H9 (cell line): ENCODE measurements at regions not wholly inside any gene's neighbourhood (a gene's known extent, or its start where the extent isn't known, plus 50 kb on each side); places are given as distances from the start of the nearest gene placed in this dataset.
"Not testable (repeated sequence)": the region's sequence is repeated elsewhere in the genome, so short reads cannot be mapped to it uniquely, and the experiment has no call there.

Experiments used
- DNase-seq: peaks from one replicate; pipeline ENCODE4 v3.0.0-alpha.2; 2017
- H2AFZ ChIP-seq: one replicate; pipeline ENCODE4 v1.6.1; 2013; ENCODE audit warnings: mild to moderate bottlenecking, low read length, control low read depth, moderate library complexity
- H2AK5ac ChIP-seq: 2 replicates; pipeline ENCODE4 v1.6.1; 2013; ENCODE audit warnings: low read length, control low read depth, mixed read lengths; ENCODE audit not compliant: insufficient read length
- H2BK120ac ChIP-seq: one replicate; pipeline ENCODE4 v1.6.1; 2013; ENCODE audit warnings: low read depth, mild to moderate bottlenecking, low read length, control low read depth, inconsistent platforms; ENCODE audit not compliant: poor library complexity, severe bottlenecking
- H2BK12ac ChIP-seq: 2 replicates; pipeline ENCODE4 v1.6.1; 2013; ENCODE audit warnings: low read length, control low read depth, mixed read lengths, low read depth; ENCODE audit not compliant: insufficient read length
- H2BK15ac ChIP-seq: 2 replicates; pipeline ENCODE4 v1.6.1; 2013; ENCODE audit warnings: low read depth, low read length, control low read depth
- H2BK20ac ChIP-seq: one replicate; pipeline ENCODE4 v1.6.1; 2013; ENCODE audit warnings: low read depth, mild to moderate bottlenecking, low read length, control low read depth, inconsistent platforms; ENCODE audit not compliant: poor library complexity, severe bottlenecking
- H2BK5ac ChIP-seq: 2 replicates; pipeline ENCODE4 v1.6.1; 2013; ENCODE audit warnings: low read length, control low read depth, mixed read lengths; ENCODE audit not compliant: insufficient read length
- H3K14ac ChIP-seq: 2 replicates; pipeline ENCODE4 v1.6.1; 2013; ENCODE audit warnings: low read length, control low read depth; ENCODE audit not compliant: insufficient read depth
- H3K18ac ChIP-seq: 2 replicates; pipeline ENCODE4 v1.6.1; 2013; ENCODE audit warnings: low read depth, mild to moderate bottlenecking, mixed read lengths, low read length, control low read depth; ENCODE audit not compliant: insufficient read length
- H3K23ac ChIP-seq: 2 replicates; pipeline ENCODE4 v1.6.1; 2013; ENCODE audit warnings: low read length, control low read depth, mixed read lengths, low read depth; ENCODE audit not compliant: insufficient read length
- H3K23me2 ChIP-seq: 2 replicates; pipeline ENCODE4 v1.6.1; 2013; ENCODE audit warnings: low read depth, mild to moderate bottlenecking, mixed read lengths, low read length, control low read depth; ENCODE audit not compliant: insufficient read length, poor library complexity, severe bottlenecking
- H3K27ac ChIP-seq: 2 replicates; pipeline ENCODE4 v1.5.1; 2013; ENCODE audit warnings: low read length, control low read depth, mixed read lengths, low read depth; ENCODE audit not compliant: insufficient read length
- H3K27me3 ChIP-seq: 2 replicates; pipeline ENCODE4 v1.6.1; 2013; ENCODE audit warnings: low read length, control low read depth, inconsistent platforms; ENCODE audit not compliant: insufficient read depth
- H3K4ac ChIP-seq: 2 replicates; pipeline ENCODE4 v1.6.1; 2013; ENCODE audit warnings: low read depth, mild to moderate bottlenecking, control low read depth, inconsistent platforms, low read length, moderate library complexity
- H3K4me1 ChIP-seq: 2 replicates; pipeline ENCODE4 v1.6.1; 2013; ENCODE audit warnings: low read length, control low read depth, inconsistent platforms; ENCODE audit not compliant: insufficient read depth
- H3K4me2 ChIP-seq: 2 replicates; pipeline ENCODE4 v1.6.1; 2013; ENCODE audit warnings: low read length, control low read depth, mixed read lengths; ENCODE audit not compliant: insufficient read length, insufficient read depth
- H3K56ac ChIP-seq: 2 replicates; pipeline ENCODE4 v1.6.1; 2013; ENCODE audit warnings: low read depth, mild to moderate bottlenecking, mixed read lengths, low read length, control low read depth; ENCODE audit not compliant: insufficient read length
- H3K79me1 ChIP-seq: 2 replicates; pipeline ENCODE4 v1.6.1; 2013; ENCODE audit warnings: low read depth, mild to moderate bottlenecking, moderate library complexity, low read length, control low read depth, inconsistent platforms; ENCODE audit not compliant: insufficient read depth, poor library complexity, severe bottlenecking
- H3K79me2 ChIP-seq: 2 replicates; pipeline ENCODE4 v1.6.1; 2013; ENCODE audit warnings: low read length, control low read depth, inconsistent platforms; ENCODE audit not compliant: insufficient read depth
- H3K9ac ChIP-seq: 2 replicates; pipeline ENCODE4 v1.6.1; 2013; ENCODE audit warnings: low read length, control low read depth, mixed read lengths; ENCODE audit not compliant: insufficient read length; ENCODE audit errors: extremely low read depth
- H3K9me3 ChIP-seq: one replicate; pipeline ENCODE4 v1.6.1; 2013; ENCODE audit warnings: low read depth, low read length, inconsistent platforms; ENCODE audit not compliant: control insufficient read depth
- H3T11ph ChIP-seq: one replicate; pipeline ENCODE4 v1.6.1; 2013; ENCODE audit warnings: mild to moderate bottlenecking, low read length, control low read depth, inconsistent platforms
- H4K20me1 ChIP-seq: one replicate; pipeline ENCODE4 v1.6.1; 2013; ENCODE audit not compliant: control insufficient read depth, insufficient read length, insufficient read depth
- H4K5ac ChIP-seq: 2 replicates; pipeline ENCODE4 v1.6.1; 2013; ENCODE audit warnings: low read depth, mild to moderate bottlenecking, mixed read lengths, low read length, control low read depth; ENCODE audit not compliant: insufficient read length
- H4K8ac ChIP-seq: replicated peaks from 2 replicates; pipeline ENCODE4 v1.6.1; 2013; ENCODE audit warnings: low read length, control low read depth, mixed read lengths, low read depth; ENCODE audit not compliant: insufficient read length
- H4K91ac ChIP-seq: 2 replicates; pipeline ENCODE4 v1.6.1; 2013; ENCODE audit warnings: low read depth, mild to moderate bottlenecking, moderate library complexity, mixed read lengths, low read length, control low read depth; ENCODE audit not compliant: insufficient read length
- H3K27ac Mint-ChIP-seq, 3 experiments: 2 replicates in 2 of 3; 3 replicates in 1 of 3; pipeline ENCODE4 v1.8.0; 2020 to 2021; ENCODE audit warnings: mixed read lengths in 3 of 3, mild to moderate bottlenecking in 1 of 3, moderate library complexity in 1 of 3
- H3K27me3 Mint-ChIP-seq: 2 replicates; pipeline ENCODE4 v1.8.0; 2021; ENCODE audit warnings: low read depth, mild to moderate bottlenecking, moderate library complexity, mixed read lengths
- H3K36me3 Mint-ChIP-seq, 3 experiments: 2 replicates in 2 of 3; 3 replicates in 1 of 3; pipeline ENCODE4 v1.8.0; 2020 to 2021; ENCODE audit warnings: low read depth in 3 of 3, mixed read lengths in 3 of 3; ENCODE audit not compliant: insufficient read depth in 1 of 3
- H3K4me1 Mint-ChIP-seq, 2 experiments: 2 replicates each; pipeline ENCODE4 v1.8.0; 2020; ENCODE audit warnings: mixed read lengths in 2 of 2
- H3K4me3 Mint-ChIP-seq, 2 experiments: 2 replicates in 1 of 2; 3 replicates in 1 of 2; pipeline ENCODE4 v1.8.0; 2020 to 2021; ENCODE audit warnings: mild to moderate bottlenecking in 2 of 2, mixed read lengths in 2 of 2, moderate library complexity in 1 of 2
- H3K9me3 Mint-ChIP-seq, 2 experiments: 2 replicates in 1 of 2; 3 replicates in 1 of 2; pipeline ENCODE4 v1.8.0; 2020; ENCODE audit warnings: mild to moderate bottlenecking in 2 of 2, mixed read lengths in 2 of 2, moderate library complexity in 1 of 2
- WGBS: extraction: QIAGEN DNeasy Blood & Tissue Kit; methylation state at CpG from one replicate; pipeline ENCODE4 v1.1.7; 2013; ENCODE audit warnings: missing lambda C conversion rate, low lambda C conversion rate, mixed read lengths; ENCODE audit not compliant: insufficient read length; ENCODE audit errors: extremely low coverage; 5-methylcytosine and 5-hydroxymethylcytosine counted together

DNA sequence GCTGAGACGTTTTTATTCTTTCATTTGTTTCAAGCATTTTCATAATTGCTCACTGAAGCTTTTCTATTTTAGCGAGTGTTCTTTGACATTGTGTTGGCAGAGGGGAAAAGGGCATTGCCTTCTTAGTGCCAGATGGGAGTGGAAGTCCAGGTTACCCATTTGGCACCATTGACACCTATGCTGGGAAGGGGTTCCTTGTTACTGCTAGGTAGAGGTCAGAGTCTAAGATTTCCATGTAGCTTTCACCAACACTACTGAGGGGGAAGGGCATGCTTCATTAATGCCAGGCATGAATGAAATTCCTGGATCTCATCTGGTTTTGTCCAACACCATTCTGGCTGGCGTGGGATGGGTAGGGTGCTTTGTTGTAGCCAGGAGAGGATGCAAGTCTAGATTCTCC lies 191.3 kb upstream of the PLGLB1 start:
- H3K23me2 ChIP-seq, DNase-seq: not testable (repeated sequence)

DNA sequence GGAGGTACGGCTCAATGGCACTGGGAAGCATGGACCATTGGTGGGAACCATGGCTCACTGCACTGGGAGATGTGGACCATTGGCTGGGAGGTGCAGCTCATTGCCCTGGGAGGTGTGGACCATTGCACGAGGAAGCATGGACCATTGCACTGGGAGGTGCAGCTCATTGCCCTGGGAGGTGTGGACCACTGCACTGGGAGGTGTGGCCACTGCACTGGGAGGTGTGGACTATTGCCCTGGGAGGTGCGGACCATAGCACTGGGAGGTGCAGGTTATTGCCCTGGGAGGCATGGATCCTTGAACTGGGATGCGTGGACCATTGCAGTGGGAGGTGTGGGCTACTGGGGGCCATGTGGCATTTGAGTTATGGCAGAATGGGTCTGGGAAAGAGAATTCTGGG lies 195.4 kb upstream of the PLGLB1 start:
- H2BK12ac ChIP-seq, H2AK5ac ChIP-seq, H4K91ac ChIP-seq, H3K79me1 ChIP-seq, H2BK5ac ChIP-seq, H2BK15ac ChIP-seq, H3K4me1 ChIP-seq, H4K8ac ChIP-seq, H3K4me1 Mint-ChIP-seq, H3K27ac ChIP-seq, H3K4me3 Mint-ChIP-seq, H3K4ac ChIP-seq, H3K56ac ChIP-seq, H3K9me3 ChIP-seq, H3K18ac ChIP-seq, H2BK120ac ChIP-seq, H3K23ac ChIP-seq, H3K79me2 ChIP-seq, H3K27me3 ChIP-seq, DNase-seq, H3K9me3 Mint-ChIP-seq, H3K9ac ChIP-seq, H2BK20ac ChIP-seq, H4K5ac ChIP-seq, H3T11ph ChIP-seq, H3K4me2 ChIP-seq, H3K27ac Mint-ChIP-seq, H2AFZ ChIP-seq, H3K14ac ChIP-seq, H3K36me3 Mint-ChIP-seq, H3K23me2 ChIP-seq, H4K20me1 ChIP-seq: not testable (repeated sequence)
- WGBS, result no CpG with 5 or more reads among the region's 4 CpGs
- peaks cover 14% of the 10 kb centered on the region for H3K27me3 Mint-ChIP-seq

More for the DNA sequence above, 191.3 kb upstream of the PLGLB1 start:
- H2AFZ ChIP-seq, H3K4me3 Mint-ChIP-seq, H2BK15ac ChIP-seq, H3K27me3 ChIP-seq, H3K4me1 ChIP-seq, H3K9me3 ChIP-seq, H2BK120ac ChIP-seq, H3K79me2 ChIP-seq, H4K20me1 ChIP-seq, H3K9ac ChIP-seq, H3T11ph ChIP-seq, H2BK5ac ChIP-seq, H4K8ac ChIP-seq, H3K27me3 Mint-ChIP-seq, H3K27ac Mint-ChIP-seq, H4K5ac ChIP-seq, H2BK20ac ChIP-seq, H3K36me3 Mint-ChIP-seq, H3K4me2 ChIP-seq, H3K4me1 Mint-ChIP-seq, H4K91ac ChIP-seq, H3K9me3 Mint-ChIP-seq, H2AK5ac ChIP-seq, H3K56ac ChIP-seq, H3K18ac ChIP-seq, H3K23ac ChIP-seq, H3K4ac ChIP-seq, H3K27ac ChIP-seq, H2BK12ac ChIP-seq, H3K14ac ChIP-seq, H3K79me1 ChIP-seq: not testable (repeated sequence)
- WGBS, result no CpG with 5 or more reads among the region's 3 CpGs
